Neutrophil (primary cell): ENCODE measurements at regions not wholly inside any gene's neighbourhood (a gene's known extent, or its start where the extent isn't known, plus 50 kb on each side); places are given as distances from the start of the nearest gene placed in this dataset.

Experiments
- H3K27ac ChIP-seq: fragments of 200-600 bp; sonication (generic); 2 replicates; pipeline ENCODE4 v1.5.1; 2016; ENCODE audit warnings: mild to moderate bottlenecking, moderate library complexity
- H3K27me3 ChIP-seq: fragments of 200-600 bp; sonication (generic); 2 replicates; pipeline ENCODE4 v1.6.0; 2016; ENCODE audit warnings: mild to moderate bottlenecking
- H3K36me3 ChIP-seq: fragments of 200-600 bp; sonication (generic); 2 replicates; pipeline ENCODE4 v1.5.1; 2017
- H3K4me1 ChIP-seq, 2 experiments: fragments of 200-600 bp in 1 of 2; sonication (generic) in 1 of 2; 1 replicate in 1 of 2; 2 replicates in 1 of 2; pipeline versions ENCODE4 v1.5.1 to v1.6.1; 2013 to 2016; ENCODE audit warnings: low read depth in 1 of 2, low read length in 1 of 2, mild to moderate bottlenecking in 1 of 2, moderate library complexity in 1 of 2; ENCODE audit not compliant: control insufficient read depth in 1 of 2, insufficient read depth in 1 of 2
- H3K4me3 ChIP-seq, 2 experiments: fragments of 200-600 bp in 1 of 2; sonication (generic) in 1 of 2; 1 replicate in 1 of 2; 2 replicates in 1 of 2; pipeline ENCODE4 v1.5.1; 2013 to 2016; ENCODE audit warnings: low read depth in 1 of 2, low read length in 1 of 2, mild to moderate bottlenecking in 1 of 2, moderate library complexity in 1 of 2
- H3K9me3 ChIP-seq: fragments of 200-600 bp; sonication (generic); 2 replicates; pipeline ENCODE4 v1.5.1; 2016
- CTCF ChIP-seq: fragments of 200-600 bp; sonication (generic); IDR thresholded peaks from 2 replicates; pipeline ENCODE4 v1.5.1; 2016; ENCODE audit warnings: antibody characterized with exemption

GRCh38 chr1:234972411-234973191 lies 156.0 kb downstream of the TOMM20 start:
- TF ChIP-seq CTCF = no peak
- Histone ChIP-seq H3K4me1 (peaks cover 68 to 81% of the 10 kb centered on the region in 2 experiments), H3K36me3 (no peaks in the 10 kb centered on the region), H3K27me3 (no peaks in the 10 kb centered on the region), H3K4me3 (no peak overlapping the region), H3K27ac (peak overlapping the region; percentile 41), H3K9me3 (no peaks in the 10 kb centered on the region)

GRCh38 chr1:234971586-234972297 lies 156.9 kb downstream of the TOMM20 start:
- Histone ChIP-seq H3K27me3 (no peaks in the 10 kb centered on the region), H3K36me3 (no peaks in the 10 kb centered on the region), H3K4me1 (peaks cover 68 to 81% of the 10 kb centered on the region in 2 experiments), H3K4me3 (no peak overlapping the region), H3K9me3 (no peaks in the 10 kb centered on the region), H3K27ac (peak overlapping the region; percentile 97)
- TF ChIP-seq CTCF = no peak

GRCh38 chr1:234970731-234971476 lies 157.7 kb downstream of the TOMM20 start:
- H3K4me1 ChIP-seq = peaks cover 68 to 81% of the 10 kb centered on the region in 2 experiments
- H3K4me3 ChIP-seq = peak overlapping the region in 1 of 2 experiments; percentile 55
- H3K27ac ChIP-seq = peak overlapping the region; percentile 97
- H3K36me3 ChIP-seq = no peaks in the 10 kb centered on the region
- H3K27me3 ChIP-seq = no peaks in the 10 kb centered on the region
- H3K9me3 ChIP-seq = no peaks in the 10 kb centered on the region
- TF ChIP-seq CTCF = no peak

- Histone ChIP-seq H3K9me3 (no peaks in the 10 kb centered on the region), H3K4me1 (peaks cover 68 to 81% of the 10 kb centered on the region in 2 experiments), H3K4me3 (peak overlapping the region in 1 of 2 experiments; percentile 55), H3K27ac (peak overlapping the region; percentile 97), H3K27me3 (no peaks in the 10 kb centered on the region), H3K36me3 (no peaks in the 10 kb centered on the region)
- TF ChIP-seq CTCF = no peak
Observed at GRCh38 chr1:234970401-234970730, 158.3 kb downstream of the TOMM20 start.

- no peaks in the 10 kb centered on the region for H3K9me3 ChIP-seq
- H3K27me3 ChIP-seq = no peaks in the 10 kb centered on the region
- H3K4me1 ChIP-seq = peaks cover 68 to 81% of the 10 kb centered on the region in 2 experiments
- peak overlapping the region; percentile 97 for H3K27ac ChIP-seq
- no peaks in the 10 kb centered on the region for H3K36me3 ChIP-seq
- no peak for TF ChIP-seq CTCF
- H3K4me3 ChIP-seq = peak overlapping the region; percentile 36 to 55
Observed at GRCh38 chr1:234969581-234970400, 158.8 kb downstream of the TOMM20 start.
